GM19397 (cell line): ENCODE measurements at regions not wholly inside any gene's neighbourhood (a gene's known extent, or its start where the extent isn't known, plus 50 kb on each side); places are given as distances from the start of the nearest gene placed in this dataset.

Source experiments
- ATAC-seq: cut with Tn5 transposase; IDR thresholded peaks from one replicate; pipeline ENCODE4 v1.9.1; 2021; ENCODE audit warnings: mild to moderate bottlenecking, moderate library complexity; ENCODE audit not compliant: unreplicated experiment

- ATAC-seq, result no peak
Observed at GRCh38 chr2:150319658-150320555, 167.6 kb downstream of the RND3 start.

GRCh38 chr2:150319085-150319484 is 168.4 kb downstream of the RND3 start:
- no peak for ATAC-seq

GRCh38 chr2:150312271-150312670 is 175.2 kb downstream of the RND3 start:
- no peak for ATAC-seq

- no peak for ATAC-seq
Observed at GRCh38 chr2:150309311-150310080, 178.0 kb downstream of the RND3 start.

GRCh38 chr2:150307258-150307657 is 180.2 kb downstream of the RND3 start:
- no peak for ATAC-seq

- ATAC-seq, result no peak
Observed at GRCh38 chr2:150303281-150303680, 184.2 kb downstream of the RND3 start.

GRCh38 chr2:150298571-150299305 is 188.7 kb downstream of the RND3 start:
- no peak for ATAC-seq

- no peak for ATAC-seq
Observed at GRCh38 chr2:150296770-150297546, 190.5 kb downstream of the RND3 start.

GRCh38 chr2:150295544-150295943 is 191.9 kb downstream of the RND3 start:
- no peak for ATAC-seq

GRCh38 chr2:150293771-150294170 is 193.7 kb downstream of the RND3 start:
- ATAC-seq, result no peak

- ATAC-seq, result no peak
Observed at GRCh38 chr2:150292807-150293206, 194.7 kb downstream of the RND3 start.

GRCh38 chr2:150292192-150292591 is 195.3 kb downstream of the RND3 start:
- ATAC-seq, result no peak

GRCh38 chr2:150286730-150287362 is 200.6 kb downstream of the RND3 start:
- no peak for ATAC-seq

GRCh38 chr2:150284116-150284515 is 203.4 kb downstream of the RND3 start:
- no peak for ATAC-seq

- no peak for ATAC-seq
Observed at GRCh38 chr2:150282771-150283371, 204.6 kb downstream of the RND3 start.

- ATAC-seq, result no peak
Observed at GRCh38 chr2:150282357-150282756, 205.1 kb downstream of the RND3 start.

GRCh38 chr2:150280231-150280630 is 207.2 kb downstream of the RND3 start:
- no peak for ATAC-seq

- ATAC-seq, result no peak
Observed at GRCh38 chr2:150279686-150280085, 207.8 kb downstream of the RND3 start.

GRCh38 chr2:150276737-150277136 is 210.7 kb downstream of the RND3 start:
- no peak for ATAC-seq

GRCh38 chr2:150274108-150274507 is 213.4 kb downstream of the RND3 start:
- ATAC-seq, result no peak
